ENCODE measurements at regions not wholly inside any gene's neighbourhood (a gene's known extent, or its start where the extent isn't known, plus 50 kb on each side); places are given as distances from the start of the nearest gene placed in this dataset.

GRCh38 chr5:166317425-166317824 is 1974.0 kb upstream of the WWC1 start:
- Histone ChIP-seq H2AFZ (ENCODE audit: low read depth, low read length) (no peak overlapping the region), H3K27me3 (ENCODE audit: control insufficient read depth in 2 of 2, insufficient read depth in 2 of 2, low read length in 2 of 2) (no peaks in the 10 kb centered on the region), H3K79me2 (ENCODE audit: control insufficient read depth, insufficient read depth, low read length) (no peaks in the 10 kb centered on the region), H3K9me3 (replicated peaks; ENCODE audit: control insufficient read depth, insufficient read depth, low read length) (peaks cover 4% of the 10 kb centered on the region), H3K27ac (ENCODE audit: insufficient read depth, low read depth, low read length) (no peak overlapping the region), H3K9ac (replicated peaks; ENCODE audit: extremely low read depth, insufficient read depth, low read length) (no peak overlapping the region), H3K4me1 (ENCODE audit: control insufficient read depth, extremely low read depth, insufficient read depth, low read length) (no peaks in the 10 kb centered on the region), H4K20me1 (replicated peaks; ENCODE audit: control insufficient read depth, extremely low read depth, insufficient read depth, low read length) (no peaks in the 10 kb centered on the region), H3K4me2 (ENCODE audit: insufficient read depth, low read length) (no peak overlapping the region), H3K9me1 (replicated peaks; ENCODE audit: control insufficient read depth, extremely low read depth, insufficient read depth, low read length) (no peaks in the 10 kb centered on the region), H3K4me3 (replicated peaks in 1 of 3; ENCODE audit: insufficient read depth in 1 of 3, low read depth in 1 of 3, low read length in 3 of 3) (no peak overlapping the region), H3K36me3 (ENCODE audit: control insufficient read depth in 2 of 2, extremely low read depth in 1 of 2, insufficient read depth in 2 of 2, low read length in 2 of 2) (no peaks in the 10 kb centered on the region)
- DNase-seq (ENCODE audit: low read depth, low spot score) (no peak), FAIRE-seq (no peak)
- ChIA-PET CTCF (no interaction called here), POLR2A (no interaction called here)
- no TSS peak for BruUV-seq (replicated peaks)
- dilution Hi-C loops (cut with MboI; ENCODE audit: extremely low pct_ligation_motif_present, low sequenced_read_pairs) (no loop called here), intact Hi-C loops (cut with micrococcal nuclease) (no loop called here)
- no peak for TF ChIP-seq POLR2A (IDR thresholded peaks at IDR 0.05; ENCODE audit: low read depth, low read length)
- TF ChIP-seq POLR2AphosphoS5 (IDR thresholded peaks at IDR 0.05; ENCODE audit: insufficient read depth, low read depth, low read length): no peak
- TF ChIP-seq JUN (IDR thresholded peaks at IDR 0.05; ENCODE audit: borderline replicate concordance, insufficient read depth, insufficient read length, low read depth): no peak
- no peak for TF ChIP-seq FOS (IDR thresholded peaks at IDR 0.05; ENCODE audit: borderline replicate concordance, insufficient read depth, low read length)
- TF ChIP-seq MYC (IDR thresholded peaks at IDR 0.05; ENCODE audit: low read depth, low read length): no peak
- TF ChIP-seq, protein P1, sequence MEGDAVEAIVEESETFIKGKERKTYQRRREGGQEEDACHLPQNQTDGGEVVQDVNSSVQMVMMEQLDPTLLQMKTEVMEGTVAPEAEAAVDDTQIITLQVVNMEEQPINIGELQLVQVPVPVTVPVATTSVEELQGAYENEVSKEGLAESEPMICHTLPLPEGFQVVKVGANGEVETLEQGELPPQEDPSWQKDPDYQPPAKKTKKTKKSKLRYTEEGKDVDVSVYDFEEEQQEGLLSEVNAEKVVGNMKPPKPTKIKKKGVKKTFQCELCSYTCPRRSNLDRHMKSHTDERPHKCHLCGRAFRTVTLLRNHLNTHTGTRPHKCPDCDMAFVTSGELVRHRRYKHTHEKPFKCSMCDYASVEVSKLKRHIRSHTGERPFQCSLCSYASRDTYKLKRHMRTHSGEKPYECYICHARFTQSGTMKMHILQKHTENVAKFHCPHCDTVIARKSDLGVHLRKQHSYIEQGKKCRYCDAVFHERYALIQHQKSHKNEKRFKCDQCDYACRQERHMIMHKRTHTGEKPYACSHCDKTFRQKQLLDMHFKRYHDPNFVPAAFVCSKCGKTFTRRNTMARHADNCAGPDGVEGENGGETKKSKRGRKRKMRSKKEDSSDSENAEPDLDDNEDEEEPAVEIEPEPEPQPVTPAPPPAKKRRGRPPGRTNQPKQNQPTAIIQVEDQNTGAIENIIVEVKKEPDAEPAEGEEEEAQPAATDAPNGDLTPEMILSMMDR (IDR thresholded peaks at IDR 0.05; ENCODE audit: extremely low read depth in 1 of 2, insufficient read depth in 1 of 2, low read depth in 1 of 2, low read length in 2 of 2): no peak
- TF ChIP-seq MAX (IDR thresholded peaks at IDR 0.05; ENCODE audit: insufficient read depth, insufficient read length): no peak
- no peak for TF ChIP-seq GATA2 (IDR thresholded peaks at IDR 0.05; ENCODE audit: insufficient read depth, insufficient read length, low read depth, low read length)
- TF ChIP-seq EZH2 (IDR thresholded peaks at IDR 0.05; ENCODE audit: borderline replicate concordance, low read depth, low read length, severe bottlenecking): no peak

Data from endothelial cell of umbilical vein (primary cell).